MG63 (cell line): ENCODE measurements at regions not wholly inside any gene's neighbourhood (a gene's known extent, or its start where the extent isn't known, plus 50 kb on each side); places are given as distances from the start of the nearest gene placed in this dataset.

Source experiments
- DNase-seq: peaks from one replicate; pipeline ENCODE4 v3.0.0-alpha.2; 2020
- H3K27me3 ChIP-seq: fragments of 250-450 bp; sonication (Bioruptor Pico); 2 replicates; pipeline ENCODE4 v1.5.1; 2020; ENCODE audit warnings: mild to moderate bottlenecking, moderate library complexity
- H3K36me3 ChIP-seq: fragments of 250-450 bp; sonication (Bioruptor Pico); 2 replicates; pipeline ENCODE4 v1.5.1; 2020; ENCODE audit warnings: mild to moderate bottlenecking, moderate library complexity
- H3K4me3 ChIP-seq: fragments of 250-450 bp; sonication (Bioruptor Pico); 2 replicates; pipeline ENCODE4 v1.5.1; 2020; ENCODE audit warnings: mild to moderate bottlenecking, moderate library complexity
- H3K9me3 ChIP-seq: fragments of 250-450 bp; sonication (Bioruptor Pico); 2 replicates; pipeline ENCODE4 v1.5.1; 2020; ENCODE audit warnings: mild to moderate bottlenecking, moderate library complexity

GRCh38 chr1:224866940-224867339 is 62.5 kb upstream of the DNAH14 start:
- no peak for DNase-seq
- Histone ChIP-seq H3K9me3 (no peaks in the 10 kb centered on the region; the same call in 1 of the 2 replicates), H3K36me3 (no peaks in the 10 kb centered on the region), H3K4me3 (no peak overlapping the region), H3K27me3 (peaks cover 5% of the 10 kb centered on the region; the same call in 1 of the 2 replicates)

- no peaks in the 10 kb centered on the region for H3K36me3 ChIP-seq
- DNase-seq: no peak
- peaks cover 5% of the 10 kb centered on the region; the same call in 1 of the 2 replicates for H3K27me3 ChIP-seq
- no peaks in the 10 kb centered on the region; the same call in 1 of the 2 replicates for H3K9me3 ChIP-seq
- H3K4me3 ChIP-seq: no peak overlapping the region
Observed at GRCh38 chr1:224867715-224868114, 61.8 kb upstream of the DNAH14 start.

GRCh38 chr1:224872832-224873433 is 56.5 kb upstream of the DNAH14 start:
- H3K9me3 ChIP-seq: no peaks in the 10 kb centered on the region
- no peak for DNase-seq
- H3K4me3 ChIP-seq: no peak overlapping the region
- no peaks in the 10 kb centered on the region; the same call in 1 of the 2 replicates for H3K27me3 ChIP-seq
- H3K36me3 ChIP-seq: no peaks in the 10 kb centered on the region

GRCh38 chr1:224873434-224874369 is 55.8 kb upstream of the DNAH14 start:
- H3K27me3 ChIP-seq: no peaks in the 10 kb centered on the region; the same call in 1 of the 2 replicates
- no peaks in the 10 kb centered on the region for H3K36me3 ChIP-seq
- no peak overlapping the region for H3K4me3 ChIP-seq
- no peaks in the 10 kb centered on the region for H3K9me3 ChIP-seq
- no peak for DNase-seq

GRCh38 chr1:224874775-224875174 is 54.7 kb upstream of the DNAH14 start:
- no peaks in the 10 kb centered on the region for H3K9me3 ChIP-seq
- no peak overlapping the region for H3K4me3 ChIP-seq
- H3K27me3 ChIP-seq: no peaks in the 10 kb centered on the region; the same call in 1 of the 2 replicates
- H3K36me3 ChIP-seq: no peaks in the 10 kb centered on the region
- no peak for DNase-seq

- Histone ChIP-seq H3K36me3 (no peaks in the 10 kb centered on the region), H3K4me3 (no peak overlapping the region), H3K9me3 (no peaks in the 10 kb centered on the region), H3K27me3 (no peaks in the 10 kb centered on the region; the same call in 1 of the 2 replicates)
- DNase-seq: no peak
Observed at GRCh38 chr1:224879162-224879803, 50.2 kb upstream of the DNAH14 start.
